PC-9 (cell line): ENCODE measurements at regions not wholly inside any gene's neighbourhood (a gene's known extent, or its start where the extent isn't known, plus 50 kb on each side); places are given as distances from the start of the nearest gene placed in this dataset.

Source experiments
- BruUV-seq: library from RNA; stranded (reverse); fragments of 400-500 nt; replicated peaks from 2 replicates; lab custom pipeline; 2021; lab: Mats Ljungman, UMichigan
- CTCF ChIA-PET: fragments of 300-600 bp; sonication (Branson Sonifier 250); formaldehyde crosslinking; loops from one replicate; lab custom pipeline; 2022; ENCODE audit warnings: antibody characterized with exemption; lab: Charles Lee
- POLR2A ChIA-PET: fragments of 300-600 bp; sonication (Branson Sonifier 250); formaldehyde crosslinking; loops from one replicate; lab custom pipeline; 2022; ENCODE audit warnings: antibody characterized with exemption; ENCODE audit not compliant: unreplicated experiment; lab: Charles Lee
- DNase-seq, 2 experiments: peaks; one replicate each; pipeline versions ENCODE4 v3.0.0 to v3.0.0-alpha.2; 2015 to 2022; ENCODE audit warnings: mixed read lengths in 1 of 2
- H2AFZ ChIP-seq: fragments of 200-600 bp; sonication (generic); 2 replicates; pipeline ENCODE4 v1.8.1; 2017; ENCODE audit warnings: antibody characterized with exemption
- H3F3A ChIP-seq: fragments of 200-600 bp; sonication (generic); 2 replicates; pipeline ENCODE4 v1.8.1; 2017; ENCODE audit warnings: antibody characterized with exemption, mild to moderate bottlenecking, low read depth; ENCODE audit not compliant: insufficient read depth
- H3K27ac ChIP-seq: fragments of 200-600 bp; sonication (generic); 2 replicates; pipeline ENCODE4 v1.6.1; 2016; ENCODE audit warnings: mixed run types
- H3K27me3 ChIP-seq: fragments of 200-600 bp; sonication (generic); 2 replicates; pipeline ENCODE4 v1.6.1; 2016; ENCODE audit warnings: low read depth, mixed run types; ENCODE audit not compliant: insufficient read depth
- H3K36me3 ChIP-seq: fragments of 200-600 bp; sonication (generic); 2 replicates; pipeline ENCODE4 v1.6.1; 2016; ENCODE audit warnings: low read depth, mixed run types
- H3K4me1 ChIP-seq: fragments of 200-600 bp; sonication (generic); replicated peaks from 2 replicates; pipeline ENCODE4 v1.6.1; 2016; ENCODE audit warnings: mixed run types; ENCODE audit not compliant: insufficient read depth
- H3K4me2 ChIP-seq: fragments of 200-600 bp; sonication (generic); 2 replicates; pipeline ENCODE4 v1.6.1; 2017; ENCODE audit warnings: mixed run types
- H3K4me3 ChIP-seq: fragments of 200-600 bp; sonication (generic); 2 replicates; pipeline ENCODE4 v1.6.1; 2016; ENCODE audit warnings: mixed run types
- H3K79me2 ChIP-seq: fragments of 200-600 bp; sonication (generic); 2 replicates; pipeline ENCODE4 v1.6.1; 2017; ENCODE audit warnings: low read depth, mixed run types
- H3K9me2 ChIP-seq: fragments of 200-600 bp; sonication (generic); 2 replicates; pipeline ENCODE4 v1.8.1; 2017; ENCODE audit warnings: mild to moderate bottlenecking; ENCODE audit not compliant: insufficient read depth
- H3K9me3 ChIP-seq: fragments of 200-600 bp; sonication (generic); 2 replicates; pipeline ENCODE4 v1.8.1; 2016; ENCODE audit warnings: low read depth; ENCODE audit not compliant: insufficient read depth
- H4K20me1 ChIP-seq: fragments of 200-600 bp; sonication (generic); 2 replicates; pipeline ENCODE4 v1.8.1; 2017; ENCODE audit not compliant: insufficient read depth
- CTCF ChIP-seq: fragments of 200-600 bp; sonication (generic); conservative IDR thresholded peaks from 2 replicates; pipeline ENCODE4 v1.6.1; 2017; ENCODE audit warnings: mixed run types, antibody characterized with exemption, mild to moderate bottlenecking, moderate library complexity
- EZH2 ChIP-seq: fragments of 200-600 bp; sonication (generic); IDR thresholded peaks from 2 replicates; pipeline ENCODE4 v1.8.0; 2017; ENCODE audit warnings: antibody characterized with exemption, low read depth
- intact Hi-C: fragments of 100-400 bp; cut with micrococcal nuclease; formaldehyde crosslinking; loops from one replicate; pipeline ENCODE4 v1.10.0; 2022; ENCODE audit not compliant: unreplicated experiment

- no peaks in the 10 kb centered on the region for H3K4me1 ChIP-seq
- no peak overlapping the region for H3K27ac ChIP-seq
- no peak for DNase-seq
- H4K20me1 ChIP-seq, result no peaks in the 10 kb centered on the region
- no TSS peak for BruUV-seq
- POLR2A ChIA-PET, result no interaction called here
- intact Hi-C loops, result no loop called here
- CTCF ChIA-PET, result no interaction called here
- peaks cover 62% of the 10 kb centered on the region for H3K27me3 ChIP-seq
- H3K9me2 ChIP-seq, result no peaks in the 10 kb centered on the region
- no peak overlapping the region for H3K4me3 ChIP-seq
- no peak for TF ChIP-seq EZH2
- no peak for TF ChIP-seq CTCF
- H3K9me3 ChIP-seq, result no peaks in the 10 kb centered on the region
- H3K79me2 ChIP-seq, result no peaks in the 10 kb centered on the region
- H3K36me3 ChIP-seq, result no peaks in the 10 kb centered on the region
- no peaks in the 10 kb centered on the region for H3F3A ChIP-seq
- H3K4me2 ChIP-seq, result no peak overlapping the region
- H2AFZ ChIP-seq, result no peak overlapping the region
Observed at GRCh38 chr15:93359060-93359408, 270.0 kb upstream of the RGMA start.

GRCh38 chr15:93358166-93359059 lies 269.4 kb upstream of the RGMA start:
- Histone ChIP-seq H2AFZ (no peak overlapping the region), H3K27me3 (peaks cover 62% of the 10 kb centered on the region), H3K9me3 (no peaks in the 10 kb centered on the region), H3K9me2 (no peaks in the 10 kb centered on the region), H3F3A (no peaks in the 10 kb centered on the region), H3K27ac (no peak overlapping the region), H3K79me2 (no peaks in the 10 kb centered on the region), H3K36me3 (no peaks in the 10 kb centered on the region), H3K4me2 (no peak overlapping the region), H3K4me1 (no peaks in the 10 kb centered on the region), H4K20me1 (no peaks in the 10 kb centered on the region), H3K4me3 (no peak overlapping the region)
- ChIA-PET CTCF (no interaction called here), POLR2A (no interaction called here)
- no TSS peak for BruUV-seq
- TF ChIP-seq EZH2 (no peak), CTCF (no peak)
- DNase-seq, result no peak
- intact Hi-C loops, result no loop called here

- Histone ChIP-seq H3K9me3 (no peaks in the 10 kb centered on the region), H3K4me2 (no peak overlapping the region), H3K4me3 (no peak overlapping the region), H3K27me3 (peaks cover 79% of the 10 kb centered on the region), H2AFZ (no peak overlapping the region), H3K36me3 (no peaks in the 10 kb centered on the region), H3K4me1 (no peaks in the 10 kb centered on the region), H3K79me2 (no peaks in the 10 kb centered on the region), H4K20me1 (no peaks in the 10 kb centered on the region), H3F3A (no peaks in the 10 kb centered on the region), H3K9me2 (no peaks in the 10 kb centered on the region), H3K27ac (no peak overlapping the region)
- TF ChIP-seq CTCF (no peak), EZH2 (no peak)
- ChIA-PET CTCF (no interaction called here), POLR2A (no interaction called here)
- no peak for DNase-seq
- no TSS peak for BruUV-seq
- intact Hi-C loops, result no loop called here
Observed at GRCh38 chr15:93348711-93349545, 259.9 kb upstream of the RGMA start.
